HEK293 (cell line): ENCODE measurements at regions not wholly inside any gene's neighbourhood (a gene's known extent, or its start where the extent isn't known, plus 50 kb on each side); places are given as distances from the start of the nearest gene placed in this dataset.

Source experiments
- CTCF ChIA-PET: fragments of 350-600 bp; formaldehyde crosslinking; extraction: SDS; loops from one replicate; lab custom pipeline; 2021; ENCODE audit warnings: antibody characterized with exemption; lab: Yijun Ruan, JAX
- POLR2A ChIA-PET: fragments of 300-600 bp; formaldehyde crosslinking; extraction: SDS; loops from one replicate; lab custom pipeline; 2020; ENCODE audit warnings: antibody characterized with exemption, inconsistent platforms; lab: Yijun Ruan, JAX
- H3K27ac ChIP-seq: fragments of 200-500 bp; sonication (Bioruptor generic); 2 replicates; pipeline ENCODE4 v1.5.1; 2014; ENCODE audit warnings: low read depth, low read length, control low read depth, inconsistent platforms; ENCODE audit errors: extremely low read depth
- H3K36me3 ChIP-seq, 2 experiments: fragments of 200-500 bp in 1 of 2; sonication (Bioruptor generic) in 1 of 2; 1 replicate in 1 of 2; 2 replicates in 1 of 2; pipeline ENCODE4 v1.5.1; 2014 to 2017; ENCODE audit warnings: inconsistent platforms in 2 of 2, low read length in 2 of 2; ENCODE audit not compliant: control insufficient read depth in 2 of 2, insufficient read depth in 1 of 2
- H3K4me1 ChIP-seq: fragments of 200-500 bp; sonication (Bioruptor generic); 2 replicates; pipeline ENCODE4 v1.5.1; 2014; ENCODE audit warnings: mild to moderate bottlenecking, low read length, inconsistent platforms; ENCODE audit not compliant: control insufficient read depth, insufficient read depth
- H3K4me3 ChIP-seq: 2 replicates; pipeline ENCODE4 v1.5.1; 2011; ENCODE audit warnings: low read depth, mild to moderate bottlenecking, control low read depth, low read length, moderate library complexity
- H3K9me3 ChIP-seq: fragments of 200-500 bp; sonication (Bioruptor generic); 2 replicates; pipeline ENCODE4 v1.5.1; 2014; ENCODE audit warnings: low read depth, low read length, inconsistent platforms; ENCODE audit not compliant: control insufficient read depth, insufficient read depth
- BCL6B ChIP-seq: fragments of 450-650 bp; formaldehyde crosslinking; IDR thresholded peaks from 2 replicates; pipeline ENCODE4 v1.5.1; 2017; ENCODE audit warnings: missing biosample characterization, missing genetic modification characterization
- FEZF1 ChIP-seq: fragments of 450-650 bp; formaldehyde crosslinking; IDR thresholded peaks from 2 replicates; pipeline ENCODE4 v1.5.1; 2016; ENCODE audit warnings: missing biosample characterization, missing genetic modification characterization
- GFI1B ChIP-seq: fragments of 450-650 bp; formaldehyde crosslinking; IDR thresholded peaks from 2 replicates; pipeline ENCODE4 v1.5.1; 2016; ENCODE audit warnings: missing biosample characterization, missing genetic modification characterization
- KLF16 ChIP-seq: fragments of 450-650 bp; formaldehyde crosslinking; IDR thresholded peaks from 2 replicates; pipeline ENCODE4 v1.5.1; 2017; ENCODE audit warnings: missing biosample characterization, missing genetic modification characterization
- MYNN ChIP-seq: fragments of 450-650 bp; formaldehyde crosslinking; IDR thresholded peaks from 2 replicates; pipeline ENCODE4 v1.5.1; 2016; ENCODE audit warnings: missing biosample characterization, missing genetic modification characterization, borderline replicate concordance
- REST ChIP-seq: fragments of 450-650 bp; formaldehyde crosslinking; IDR thresholded peaks from 2 replicates; pipeline ENCODE4 v1.5.1; 2016; ENCODE audit warnings: missing biosample characterization, missing genetic modification characterization
- SCRT1 ChIP-seq: fragments of 450-650 bp; formaldehyde crosslinking; IDR thresholded peaks from 2 replicates; pipeline ENCODE4 v1.5.1; 2016; ENCODE audit warnings: missing biosample characterization, missing genetic modification characterization, borderline replicate concordance
- TRIM28 ChIP-seq: IDR thresholded peaks from 2 replicates; pipeline ENCODE4 v1.6.1; 2011; ENCODE audit warnings: low read length, control low read depth, borderline replicate concordance
- ZBTB21 ChIP-seq: fragments of 450-650 bp; formaldehyde crosslinking; IDR thresholded peaks from 2 replicates; pipeline ENCODE4 v1.5.1; 2017; ENCODE audit warnings: missing biosample characterization, missing genetic modification characterization
- ZFHX2 ChIP-seq: fragments of 450-650 bp; formaldehyde crosslinking; conservative IDR thresholded peaks from 2 replicates; pipeline ENCODE4 v1.5.1; 2016; ENCODE audit warnings: missing biosample characterization, missing genetic modification characterization
- ZNF133 ChIP-seq: fragments of 450-650 bp; formaldehyde crosslinking; IDR thresholded peaks from 2 replicates; pipeline ENCODE4 v1.5.1; 2016; ENCODE audit warnings: missing biosample characterization, missing genetic modification characterization
- ZNF184 ChIP-seq: fragments of 450-650 bp; IDR thresholded peaks from 2 replicates; pipeline ENCODE4 v1.5.1; 2018; ENCODE audit warnings: missing biosample characterization, mild to moderate bottlenecking, missing genetic modification characterization
- ZNF239 ChIP-seq: fragments of 450-650 bp; formaldehyde crosslinking; IDR thresholded peaks from 2 replicates; pipeline ENCODE4 v1.5.1; 2016; ENCODE audit warnings: missing biosample characterization, missing genetic modification characterization
- ZNF302 ChIP-seq: fragments of 450-650 bp; formaldehyde crosslinking; IDR thresholded peaks from 2 replicates; pipeline ENCODE4 v1.5.1; 2016; ENCODE audit warnings: missing biosample characterization, missing genetic modification characterization, low read depth
- ZNF391 ChIP-seq: fragments of 450-650 bp; formaldehyde crosslinking; IDR thresholded peaks from 2 replicates; pipeline ENCODE4 v1.5.1; 2016; ENCODE audit warnings: low read depth, missing biosample characterization, missing genetic modification characterization, borderline replicate concordance
- ZNF404 ChIP-seq: fragments of 450-650 bp; formaldehyde crosslinking; IDR thresholded peaks from 2 replicates; pipeline ENCODE4 v1.5.1; 2017; ENCODE audit warnings: missing biosample characterization, missing genetic modification characterization
- ZNF433 ChIP-seq: fragments of 450-650 bp; formaldehyde crosslinking; IDR thresholded peaks from 2 replicates; pipeline ENCODE4 v1.5.1; 2016; ENCODE audit warnings: missing biosample characterization, missing genetic modification characterization, low read depth
- ZNF488 ChIP-seq: fragments of 450-650 bp; formaldehyde crosslinking; IDR thresholded peaks from 2 replicates; pipeline ENCODE4 v1.5.1; 2016; ENCODE audit warnings: missing biosample characterization, missing genetic modification characterization
- ZNF629 ChIP-seq: fragments of 450-650 bp; formaldehyde crosslinking; IDR thresholded peaks from 2 replicates; pipeline ENCODE4 v1.5.1; 2017; ENCODE audit warnings: missing biosample characterization, missing genetic modification characterization
- ZNF660 ChIP-seq: fragments of 450-650 bp; IDR thresholded peaks from 2 replicates; pipeline ENCODE4 v1.5.1; 2018; ENCODE audit warnings: missing biosample characterization, mild to moderate bottlenecking, missing genetic modification characterization
- ZNF785 ChIP-seq: fragments of 450-650 bp; formaldehyde crosslinking; IDR thresholded peaks from 2 replicates; pipeline ENCODE4 v1.5.1; 2016; ENCODE audit warnings: missing biosample characterization, missing genetic modification characterization
- ZNF791 ChIP-seq: fragments of 450-650 bp; formaldehyde crosslinking; IDR thresholded peaks from 2 replicates; pipeline ENCODE4 v1.5.1; 2016; ENCODE audit warnings: missing biosample characterization, missing genetic modification characterization
- ZNF792 ChIP-seq: fragments of 450-650 bp; formaldehyde crosslinking; IDR thresholded peaks from 2 replicates; pipeline ENCODE4 v1.5.1; 2016; ENCODE audit warnings: missing biosample characterization, missing genetic modification characterization
- ZNF843 ChIP-seq: fragments of 450-650 bp; formaldehyde crosslinking; IDR thresholded peaks from 2 replicates; pipeline ENCODE4 v1.5.1; 2016; ENCODE audit warnings: missing biosample characterization, missing genetic modification characterization
- ZSCAN30 ChIP-seq: fragments of 450-650 bp; IDR thresholded peaks from 2 replicates; pipeline ENCODE4 v1.5.1; 2018; ENCODE audit warnings: missing biosample characterization, mild to moderate bottlenecking, missing genetic modification characterization, moderate library complexity

DNA sequence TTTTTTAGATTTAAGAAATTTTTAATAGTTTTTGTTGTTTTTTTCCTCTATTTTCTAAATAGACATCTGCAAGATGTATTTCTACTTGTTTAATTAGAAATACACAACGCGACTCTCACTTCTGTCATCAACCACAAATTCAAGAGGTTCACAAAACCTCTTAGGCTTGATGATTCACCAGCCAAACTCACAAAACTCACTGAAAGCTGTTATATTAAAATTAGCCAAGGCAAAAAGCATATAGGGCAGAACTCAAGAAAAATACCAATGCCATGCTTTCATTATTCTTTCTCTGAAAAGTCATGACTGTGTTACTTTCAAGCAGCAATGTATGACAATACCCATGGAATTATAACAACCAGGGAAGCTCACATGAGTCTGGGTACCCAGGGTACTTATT lies 487.0 kb upstream of the RGS18 start:
- POLR2A ChIA-PET, result no interaction called here
- H3K4me1 ChIP-seq, result no peaks in the 10 kb centered on the region
- H3K9me3 ChIP-seq, result no peaks in the 10 kb centered on the region
- H3K36me3 ChIP-seq, result no peaks in the 10 kb centered on the region
- CTCF ChIA-PET, result no interaction called here
- H3K4me3 ChIP-seq, result no peak overlapping the region
- TF ChIP-seq ZNF785 (tag by site-specific recombination) (no peak), ZNF391 (no peak), REST (tag by site-specific recombination) (no peak), MYNN (tag by site-specific recombination) (no peak), ZNF239 (tag by site-specific recombination) (no peak), KLF16 (no peak), ZBTB21 (tag by site-specific recombination) (no peak), ZNF133 (tag by site-specific recombination) (no peak), ZNF404 (tag by site-specific recombination) (no peak)
- H3K27ac ChIP-seq, result no peak overlapping the region

DNA sequence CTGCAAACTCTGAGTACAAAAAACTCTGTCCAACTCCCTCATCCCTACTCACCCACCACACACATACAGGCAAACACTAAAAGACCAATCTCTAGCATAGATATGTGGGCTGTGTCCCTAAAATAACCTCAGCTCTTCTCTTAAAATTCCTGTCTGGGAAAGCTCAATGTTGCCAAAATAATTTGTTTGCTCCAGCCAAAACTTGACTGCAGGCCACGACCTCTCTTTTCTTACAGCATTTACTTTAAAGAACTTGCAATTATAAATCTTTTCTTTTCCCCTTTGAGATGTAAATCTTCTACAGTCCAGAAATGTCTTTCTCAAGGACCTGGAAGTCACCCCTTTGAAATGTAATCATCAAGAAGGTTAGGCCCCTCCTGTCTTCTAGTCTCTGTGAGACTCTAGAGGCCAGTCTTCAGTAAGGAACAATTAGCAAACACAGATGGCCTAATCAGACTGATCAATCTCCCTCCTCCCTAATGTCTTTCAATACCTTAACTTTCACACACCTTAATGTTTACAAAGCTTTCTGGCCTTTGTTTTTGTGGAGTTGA lies 483.6 kb upstream of the RGS18 start:
- no peak overlapping the region for H3K4me3 ChIP-seq
- H3K27ac ChIP-seq, result no peak overlapping the region
- TF ChIP-seq GFI1B (tag by site-specific recombination) (no peak), ZNF302 (no peak), ZNF843 (no peak), BCL6B (tag by site-specific recombination) (no peak), ZNF488 (tag by site-specific recombination) (no peak), ZNF792 (tag by site-specific recombination) (no peak), SCRT1 (no peak), ZNF184 (no peak), ZSCAN30 (tag by site-specific recombination) (no peak), ZNF791 (tag by site-specific recombination) (no peak), ZNF629 (tag by site-specific recombination) (no peak), ZFHX2 (tag by site-specific recombination) (no peak), ZNF433 (no peak), FEZF1 (tag by site-specific recombination) (no peak), ZNF660 (tag by site-specific recombination) (no peak), TRIM28 (no peak)
- H3K9me3 ChIP-seq, result no peaks in the 10 kb centered on the region
- ChIA-PET POLR2A (no interaction called here), CTCF (no interaction called here)
- no peaks in the 10 kb centered on the region for H3K36me3 ChIP-seq
- H3K4me1 ChIP-seq, result no peaks in the 10 kb centered on the region
